ENCODE measurements at regions not wholly inside any gene's neighbourhood (a gene's known extent, or its start where the extent isn't known, plus 50 kb on each side); places are given as distances from the start of the nearest gene placed in this dataset.

GRCh38 chrX:137999071-137999470 is 433.1 kb downstream of the ZIC3 start:
- TF ChIP-seq CTCF (IDR thresholded peaks at IDR 0.05) (no peak), EZH2phosphoT487 (IDR thresholded peaks at IDR 0.05) (no peak)

Measured in neural progenitor cell (in vitro differentiated cells).